Choroid plexus epithelial cell (primary cell): ENCODE measurements at regions not wholly inside any gene's neighbourhood (a gene's known extent, or its start where the extent isn't known, plus 50 kb on each side); places are given as distances from the start of the nearest gene placed in this dataset.
"Not testable (repeated sequence)": the region's sequence is repeated elsewhere in the genome, so short reads cannot be mapped to it uniquely, and the experiment has no call there.

Experiments used
- DNase-seq: peaks from one replicate; pipeline ENCODE4 v3.0.0-alpha.2; 2010; ENCODE audit warnings: low read depth
- H3K4me3 ChIP-seq: 2 replicates; pipeline ENCODE4 v1.5.1; 2011; ENCODE audit warnings: low read depth, mild to moderate bottlenecking, control low read depth, low read length, moderate library complexity
- TF ChIP-seq, protein P1 (sequence below): conservative IDR thresholded peaks from 2 replicates; pipeline ENCODE4 v1.5.1; 2011; ENCODE audit warnings: low read depth, mild to moderate bottlenecking, control low read depth, inconsistent platforms, low read length, moderate library complexity

DNA sequence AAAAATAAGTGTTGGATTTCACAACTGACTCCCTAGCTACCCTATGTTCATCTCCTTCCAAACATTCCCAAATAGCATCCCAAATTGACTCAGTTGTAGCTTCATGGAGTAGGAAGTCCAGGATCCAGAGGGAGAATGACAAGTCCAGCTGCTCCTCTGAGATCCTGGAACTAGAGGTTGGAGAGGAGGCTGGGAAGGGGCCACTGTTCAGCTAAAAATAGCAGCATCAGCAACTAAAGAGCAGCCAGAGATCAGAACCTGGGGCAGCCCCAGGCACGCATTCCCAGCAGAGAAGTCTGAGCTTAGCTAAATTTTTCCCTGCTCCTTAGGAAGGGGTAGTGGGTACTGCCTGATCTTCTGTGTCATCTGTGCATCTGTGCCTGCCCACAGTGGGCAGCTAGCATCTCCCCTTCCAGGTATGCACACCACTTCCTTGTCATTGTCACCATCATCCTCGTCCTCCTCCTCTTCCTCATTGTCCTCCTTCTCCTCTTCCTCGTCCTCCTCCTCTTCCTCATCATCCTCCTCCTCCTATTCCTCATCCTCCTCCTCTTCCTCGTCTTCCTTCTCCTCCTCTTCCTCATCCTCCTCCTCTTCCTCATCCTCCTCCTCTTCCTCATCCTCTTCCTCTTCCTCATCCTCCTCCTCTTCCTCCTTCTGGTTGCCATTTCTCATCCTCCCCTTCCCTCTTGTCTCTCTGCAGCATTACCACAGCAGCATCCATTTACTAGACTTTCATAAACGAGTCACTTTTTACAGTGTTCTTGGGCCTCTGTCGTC is 152.3 kb upstream of the ROPN1 start:
- no peak for DNase-seq
- TF ChIP-seq, protein P1, sequence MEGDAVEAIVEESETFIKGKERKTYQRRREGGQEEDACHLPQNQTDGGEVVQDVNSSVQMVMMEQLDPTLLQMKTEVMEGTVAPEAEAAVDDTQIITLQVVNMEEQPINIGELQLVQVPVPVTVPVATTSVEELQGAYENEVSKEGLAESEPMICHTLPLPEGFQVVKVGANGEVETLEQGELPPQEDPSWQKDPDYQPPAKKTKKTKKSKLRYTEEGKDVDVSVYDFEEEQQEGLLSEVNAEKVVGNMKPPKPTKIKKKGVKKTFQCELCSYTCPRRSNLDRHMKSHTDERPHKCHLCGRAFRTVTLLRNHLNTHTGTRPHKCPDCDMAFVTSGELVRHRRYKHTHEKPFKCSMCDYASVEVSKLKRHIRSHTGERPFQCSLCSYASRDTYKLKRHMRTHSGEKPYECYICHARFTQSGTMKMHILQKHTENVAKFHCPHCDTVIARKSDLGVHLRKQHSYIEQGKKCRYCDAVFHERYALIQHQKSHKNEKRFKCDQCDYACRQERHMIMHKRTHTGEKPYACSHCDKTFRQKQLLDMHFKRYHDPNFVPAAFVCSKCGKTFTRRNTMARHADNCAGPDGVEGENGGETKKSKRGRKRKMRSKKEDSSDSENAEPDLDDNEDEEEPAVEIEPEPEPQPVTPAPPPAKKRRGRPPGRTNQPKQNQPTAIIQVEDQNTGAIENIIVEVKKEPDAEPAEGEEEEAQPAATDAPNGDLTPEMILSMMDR, result no peak
- no peak overlapping the region for H3K4me3 ChIP-seq

DNA sequence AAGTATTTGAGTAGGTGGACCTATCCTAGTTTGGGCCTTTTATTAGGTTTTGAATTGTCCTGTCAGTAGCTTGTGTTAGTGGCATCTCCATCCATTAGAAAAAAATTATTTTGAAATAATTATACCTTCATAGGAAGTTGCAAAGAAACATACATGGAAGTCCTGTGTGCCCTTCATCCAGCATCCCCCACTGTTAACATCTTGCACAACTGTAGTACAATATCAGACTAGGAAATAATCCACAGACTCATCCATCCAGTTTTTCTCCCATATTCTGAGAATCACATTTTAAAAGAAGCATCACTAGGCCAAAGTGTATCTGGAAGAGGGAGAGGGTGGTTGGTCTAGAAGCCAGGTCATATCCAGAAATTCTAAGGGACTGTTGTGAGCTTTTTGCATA is 155.5 kb upstream of the ROPN1 start:
- no peak for DNase-seq

DNA sequence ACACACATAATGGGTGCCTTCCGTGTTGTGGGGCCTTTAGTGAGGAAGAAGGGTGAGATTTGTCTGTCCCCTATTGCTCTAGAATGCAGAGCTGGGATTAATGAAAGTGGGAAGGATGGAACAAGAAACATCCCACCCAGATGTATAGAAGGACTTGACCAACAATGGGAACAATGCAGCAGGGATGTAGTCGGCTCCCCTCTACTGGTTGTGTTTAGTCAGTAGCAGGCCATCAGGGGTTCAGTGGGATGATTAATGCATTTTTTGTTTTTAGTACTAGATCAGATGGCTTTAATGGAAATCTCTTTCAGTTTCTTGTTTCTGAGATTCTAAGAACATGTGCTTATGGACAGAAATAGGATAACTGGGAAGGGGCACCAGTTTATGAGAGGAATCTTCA is 156.0 kb upstream of the ROPN1 start:
- H3K4me3 ChIP-seq, result no peak overlapping the region
- TF ChIP-seq, protein P1, result no peak
- no peak for DNase-seq

More for the DNA sequence above, 155.5 kb upstream of the ROPN1 start:
- TF ChIP-seq, protein P1, result no peak
- no peak overlapping the region for H3K4me3 ChIP-seq

DNA sequence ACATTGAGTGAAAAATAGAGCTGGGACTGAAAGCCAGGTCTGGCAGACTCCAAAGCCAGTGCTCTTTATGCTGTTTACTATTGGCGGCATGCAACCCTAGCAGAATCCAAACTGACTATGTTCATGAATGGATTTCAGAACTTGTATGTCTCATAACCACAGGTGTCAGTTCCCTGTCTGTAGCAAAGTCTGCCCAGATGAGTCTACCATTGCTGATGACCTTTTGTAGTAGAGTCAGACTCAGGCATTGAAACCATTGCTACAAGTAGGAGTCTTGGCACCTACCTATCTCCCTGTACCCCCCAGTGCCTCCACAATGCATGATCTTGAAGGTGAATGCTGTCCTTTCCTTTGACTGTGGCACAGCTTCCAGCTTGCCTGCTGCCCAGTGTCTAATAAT is 157.2 kb upstream of the ROPN1 start:
- TF ChIP-seq, protein P1, result no peak
- DNase-seq, result no peak
- H3K4me3 ChIP-seq, result no peak overlapping the region

DNA sequence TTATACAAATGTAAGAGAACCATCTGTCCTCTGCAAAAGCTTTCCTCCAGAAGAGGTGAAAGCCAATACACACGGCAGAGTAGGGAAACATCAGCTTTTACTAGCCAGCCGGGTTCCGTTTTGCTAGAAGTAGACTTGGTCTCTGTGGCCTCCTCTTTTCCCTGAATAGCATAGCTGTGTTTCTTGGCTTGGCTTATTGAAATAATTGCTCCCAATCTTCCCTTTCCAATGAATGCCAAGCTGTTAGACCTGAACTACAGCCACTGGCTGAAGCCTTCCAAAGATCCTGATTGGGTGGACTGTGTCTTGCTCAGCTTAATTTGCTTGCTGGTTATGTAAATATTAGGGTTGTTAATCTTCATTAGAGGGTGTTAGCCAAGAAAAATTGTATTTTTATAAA is 157.8 kb upstream of the ROPN1 start:
- no peak for DNase-seq
- TF ChIP-seq, protein P1, result no peak
- H3K4me3 ChIP-seq, result no peak overlapping the region

DNA sequence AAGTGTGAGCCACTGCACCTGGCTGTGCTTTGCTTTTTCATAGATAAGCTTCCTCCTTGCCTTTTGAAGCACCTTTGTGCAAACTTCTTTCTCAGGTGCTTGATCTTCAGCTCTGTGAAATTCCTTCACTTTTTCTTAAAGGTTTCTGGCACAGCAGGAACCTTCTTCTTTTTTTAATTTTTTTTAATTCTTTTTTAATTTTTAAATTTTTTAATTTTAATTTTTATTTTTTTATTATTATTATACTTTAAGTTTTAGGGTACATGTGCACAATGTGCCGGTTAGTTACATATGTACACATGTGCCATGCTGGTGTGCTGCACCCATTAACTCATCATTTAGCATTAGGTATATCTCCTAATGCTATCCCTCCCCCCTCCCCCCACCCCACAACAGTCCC is 161.0 kb upstream of the ROPN1 start:
- not testable (repeated sequence) for H3K4me3 ChIP-seq, DNase-seq

DNA sequence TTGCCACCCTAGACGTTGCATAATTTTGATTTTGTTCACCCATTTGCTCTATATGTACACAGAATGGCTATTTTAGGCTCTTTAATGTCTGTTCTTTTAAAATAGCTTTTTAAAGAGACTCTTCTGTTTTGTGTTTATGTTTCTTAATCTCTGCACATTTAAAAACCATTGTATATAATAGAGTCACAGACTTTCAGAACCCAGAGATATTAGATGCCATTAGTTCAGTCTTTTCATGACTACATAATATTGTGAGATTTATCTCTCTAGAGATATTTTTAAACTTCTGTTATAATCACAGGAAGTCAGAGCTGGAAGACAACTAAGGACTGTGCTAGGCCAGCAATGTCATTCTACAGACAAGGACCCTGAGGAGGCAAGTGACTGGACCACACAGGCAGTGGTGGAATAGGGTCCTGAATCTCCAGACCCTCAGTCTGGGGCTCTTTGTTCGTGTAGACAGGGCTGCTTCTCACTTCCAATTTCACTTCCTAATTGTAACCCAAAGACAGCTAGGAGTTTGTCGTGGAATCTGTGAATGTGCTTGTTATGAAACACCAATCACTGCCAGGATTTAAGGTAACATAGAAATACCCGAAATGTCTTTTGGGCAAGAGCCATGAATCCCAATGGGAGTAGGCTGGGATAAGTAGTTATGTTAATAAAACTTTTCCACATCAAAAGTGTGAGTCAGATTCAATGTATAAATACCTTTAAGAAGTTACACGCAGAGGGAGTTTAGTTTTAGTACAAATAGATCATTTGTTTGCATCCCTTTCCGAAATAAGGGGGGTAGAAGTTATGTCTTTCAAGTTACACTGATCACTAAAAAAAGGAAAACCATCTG is 165.2 kb upstream of the ROPN1 start:
- no peak for DNase-seq
- TF ChIP-seq, protein P1, result no peak
- no peak overlapping the region for H3K4me3 ChIP-seq
